ENCODE measurements at regions not wholly inside any gene's neighbourhood (a gene's known extent, or its start where the extent isn't known, plus 50 kb on each side); places are given as distances from the start of the nearest gene placed in this dataset.
A peak's percentile ranks its signal among the peaks of the same experiment; 100 is the strongest.
"Not testable (repeated sequence)": the region's sequence is repeated elsewhere in the genome, so short reads cannot be mapped to it uniquely, and the experiment has no call there.

DNA sequence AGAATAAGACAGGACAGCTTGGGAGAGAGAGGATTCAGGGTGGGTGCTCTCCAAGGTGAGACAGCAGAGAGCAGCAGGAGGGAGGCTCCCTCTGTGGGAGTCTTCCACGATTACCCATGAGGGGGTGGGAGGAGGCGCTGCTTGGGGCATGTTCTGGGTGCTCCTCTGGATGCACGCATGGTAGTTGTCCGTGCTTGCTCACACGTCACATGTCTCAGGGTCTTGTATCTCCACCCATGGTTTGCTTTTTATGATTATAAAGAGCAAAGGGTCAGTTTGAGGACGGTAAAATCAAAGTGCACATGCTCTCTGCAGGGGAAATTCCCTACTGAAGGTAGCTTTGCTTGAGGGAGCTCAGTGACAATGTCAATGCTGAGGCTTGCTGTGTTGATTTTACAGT is 338.4 kb downstream of the THBS2 start:
- H3K27me3 ChIP-seq (ENCODE audit: low read depth): no peaks in the 10 kb centered on the region
- no peak for DNase-seq (ENCODE audit: low spot score in 2 of 2)
- no peaks in the 10 kb centered on the region for H3K4me1 ChIP-seq
- H3K9me3 ChIP-seq: no peaks in the 10 kb centered on the region
- no peaks in the 10 kb centered on the region for H3K36me3 ChIP-seq (replicated peaks)
- in situ Hi-C loops (cut with MboI; ENCODE audit: low sequenced_read_pairs): no loop called here
- no peak overlapping the region for H3K4me3 ChIP-seq

DNA sequence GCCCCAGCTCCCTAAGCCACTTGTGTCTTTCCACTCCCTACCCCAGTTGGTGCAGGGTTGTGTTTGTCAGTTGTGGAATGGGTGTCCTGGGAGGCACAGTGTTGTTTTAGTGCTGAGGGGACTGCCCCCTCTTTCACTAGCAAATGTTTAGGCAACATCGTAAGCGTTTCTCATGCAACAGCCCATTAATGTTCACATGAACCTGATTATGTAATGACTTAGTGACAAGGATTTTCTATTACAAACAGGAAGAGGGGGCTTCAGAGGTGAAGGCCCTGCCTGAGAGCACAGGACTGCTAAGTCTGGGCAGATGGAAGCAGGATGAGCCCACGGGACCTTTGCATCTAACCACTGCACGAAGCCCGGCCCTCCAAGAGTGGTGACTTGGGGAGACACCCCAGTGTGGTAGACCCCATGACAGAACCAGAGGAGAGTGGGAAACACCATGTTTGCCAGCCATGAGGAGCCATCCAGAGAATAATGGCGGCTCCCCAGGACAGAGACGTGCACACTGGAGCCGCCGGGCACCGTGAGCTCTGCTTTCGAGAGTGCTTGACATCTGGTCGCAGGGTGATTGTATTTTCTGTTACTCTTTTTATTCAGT is 339.7 kb downstream of the THBS2 start:
- in situ Hi-C loops (cut with MboI; ENCODE audit: low sequenced_read_pairs): no loop called here
- no peaks in the 10 kb centered on the region for H3K36me3 ChIP-seq (replicated peaks)

DNA sequence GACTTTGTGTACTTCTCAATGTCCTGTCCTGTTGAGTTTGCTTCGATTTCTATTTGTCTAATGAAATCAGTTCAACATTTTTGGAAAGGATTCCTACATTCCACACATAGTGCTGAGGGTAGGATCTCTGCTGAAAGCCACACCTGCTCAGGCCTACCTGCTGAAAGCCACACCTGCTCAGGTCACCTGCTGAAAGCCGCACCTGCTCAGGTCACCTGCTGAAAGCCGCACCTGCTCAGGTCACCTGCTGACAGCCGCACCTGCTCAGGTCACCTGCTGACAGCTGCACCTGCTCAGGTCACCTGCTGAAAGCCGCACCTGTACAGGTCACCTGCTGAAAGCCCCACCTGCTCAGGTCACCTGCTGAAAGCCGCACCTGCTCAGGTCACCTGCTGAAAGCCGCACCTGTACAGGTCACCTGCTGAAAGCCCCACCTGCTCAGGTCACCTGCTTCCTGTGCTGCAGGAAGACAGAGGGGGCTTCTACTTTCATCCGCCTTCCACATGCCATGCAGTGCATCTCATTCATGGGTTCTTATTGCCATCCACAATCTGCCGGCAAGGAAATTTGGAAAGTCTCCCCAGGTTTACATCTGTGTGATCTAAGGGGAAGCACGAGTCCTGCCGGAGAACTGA is 340.3 kb downstream of the THBS2 start:
- H3K36me3 ChIP-seq (replicated peaks); H3K9me3 ChIP-seq; DNase-seq (ENCODE audit: low spot score in 2 of 2); H3K27me3 ChIP-seq (ENCODE audit: low read depth); H3K4me1 ChIP-seq; in situ Hi-C loops (cut with MboI; ENCODE audit: low sequenced_read_pairs); H3K4me3 ChIP-seq: not testable (repeated sequence)

More for the DNA sequence above, 339.7 kb downstream of the THBS2 start:
- no peak overlapping the region for H3K4me3 ChIP-seq
- DNase-seq (ENCODE audit: low spot score in 2 of 2): no peak
- H3K27me3 ChIP-seq (ENCODE audit: low read depth): no peaks in the 10 kb centered on the region
- no peaks in the 10 kb centered on the region for H3K9me3 ChIP-seq
- H3K4me1 ChIP-seq: no peaks in the 10 kb centered on the region

DNA sequence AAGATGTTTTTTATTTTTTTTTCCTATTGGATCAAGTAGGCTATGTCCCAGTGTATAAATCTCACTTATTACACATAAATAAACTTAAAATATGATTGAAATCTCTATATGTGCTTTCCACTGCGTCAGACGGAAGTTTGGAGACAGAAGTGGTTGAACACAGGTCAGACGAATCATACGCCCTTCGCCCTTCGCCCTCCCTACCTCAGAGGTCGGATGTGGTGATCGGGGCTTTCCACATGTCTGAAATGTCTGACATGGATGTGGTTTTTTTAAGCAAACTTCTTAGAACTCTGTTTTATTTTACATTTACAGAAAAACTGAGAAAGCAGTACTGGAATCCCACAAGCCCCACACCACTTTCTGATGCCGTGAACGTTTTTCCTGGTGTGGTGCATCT is 344.4 kb downstream of the THBS2 start:
- H3K27me3 ChIP-seq (ENCODE audit: low read depth): no peaks in the 10 kb centered on the region
- no peaks in the 10 kb centered on the region for H3K9me3 ChIP-seq
- H3K4me1 ChIP-seq: no peaks in the 10 kb centered on the region
- H3K36me3 ChIP-seq (replicated peaks): no peaks in the 10 kb centered on the region
- DNase-seq (ENCODE audit: low spot score in 2 of 2): no peak
- in situ Hi-C loops (cut with MboI; ENCODE audit: low sequenced_read_pairs): no loop called here
- H3K4me3 ChIP-seq: no peak overlapping the region

DNA sequence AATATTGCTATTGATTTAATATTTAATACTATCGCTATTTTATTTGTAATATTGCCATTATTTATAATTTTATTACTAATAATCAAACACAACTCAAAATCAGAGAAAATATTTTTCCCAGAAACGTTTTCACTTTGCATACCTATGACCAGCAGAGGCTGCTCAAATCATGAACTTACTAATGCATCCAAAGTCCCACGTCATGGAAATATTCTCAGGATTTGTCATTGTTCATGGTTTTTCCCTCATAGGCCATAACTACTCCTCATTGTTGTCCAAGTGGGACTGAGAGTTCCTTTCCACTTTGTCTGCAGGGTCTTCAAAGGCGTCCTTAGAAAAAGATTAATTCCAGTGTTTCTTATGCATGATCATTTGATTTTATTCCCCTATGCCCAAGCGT is 344.8 kb downstream of the THBS2 start:
- in situ Hi-C loops (cut with MboI; ENCODE audit: low sequenced_read_pairs): no loop called here
- Histone ChIP-seq H3K9me3 (no peaks in the 10 kb centered on the region), H3K27me3 (ENCODE audit: low read depth) (no peaks in the 10 kb centered on the region), H3K4me3 (no peak overlapping the region), H3K36me3 (replicated peaks) (no peaks in the 10 kb centered on the region), H3K4me1 (no peaks in the 10 kb centered on the region)
- no peak for DNase-seq (ENCODE audit: low spot score in 2 of 2)

DNA sequence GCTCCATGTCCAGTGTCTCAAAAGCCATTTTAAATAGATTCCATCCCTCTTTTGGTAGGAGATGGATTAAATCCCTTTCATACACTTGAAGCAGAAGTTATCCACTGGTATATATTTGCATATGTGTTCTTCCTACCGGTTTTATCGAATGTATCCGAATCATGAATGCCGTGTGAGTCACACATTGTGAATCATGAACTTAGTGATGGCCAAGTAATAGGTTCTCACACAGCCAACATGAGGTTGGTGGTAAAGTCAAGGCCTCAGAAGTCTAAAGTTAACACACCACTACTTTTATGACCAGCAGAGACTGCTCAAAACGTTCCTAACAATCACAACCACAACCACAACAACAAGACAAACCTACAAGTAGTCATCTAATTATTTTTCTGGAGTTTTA is 345.5 kb downstream of the THBS2 start:
- in situ Hi-C loops (cut with MboI; ENCODE audit: low sequenced_read_pairs): no loop called here
- no peak for DNase-seq (ENCODE audit: low spot score in 2 of 2)
- Histone ChIP-seq H3K36me3 (replicated peaks) (no peaks in the 10 kb centered on the region), H3K27me3 (ENCODE audit: low read depth) (no peaks in the 10 kb centered on the region), H3K4me3 (no peak overlapping the region), H3K4me1 (no peaks in the 10 kb centered on the region), H3K9me3 (no peaks in the 10 kb centered on the region)

DNA sequence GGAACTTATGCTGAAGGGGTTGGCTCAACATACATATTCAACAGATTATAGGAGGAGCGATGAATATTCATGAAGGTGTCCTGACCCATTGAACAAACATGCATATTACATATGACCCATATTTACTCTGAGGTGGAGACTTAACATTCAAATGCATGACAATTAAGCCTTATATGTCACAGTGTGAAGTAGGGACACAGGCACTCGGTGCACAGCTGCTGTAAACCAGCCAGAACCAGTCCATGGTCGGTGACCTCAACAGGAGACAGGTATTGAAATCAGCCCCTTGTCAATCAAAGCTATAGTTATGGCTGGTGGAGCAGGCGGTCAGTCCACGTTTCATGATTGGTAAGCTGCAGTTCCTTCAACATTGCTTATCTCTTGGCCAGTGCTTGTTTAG is 347.3 kb downstream of the THBS2 start:
- DNase-seq (ENCODE audit: low spot score in 2 of 2): no peak
- Histone ChIP-seq H3K4me1 (no peaks in the 10 kb centered on the region), H3K4me3 (no peak overlapping the region), H3K9me3 (no peaks in the 10 kb centered on the region), H3K36me3 (replicated peaks) (no peaks in the 10 kb centered on the region), H3K27me3 (ENCODE audit: low read depth) (no peaks in the 10 kb centered on the region)
- in situ Hi-C loops (cut with MboI; ENCODE audit: low sequenced_read_pairs): no loop called here

DNA sequence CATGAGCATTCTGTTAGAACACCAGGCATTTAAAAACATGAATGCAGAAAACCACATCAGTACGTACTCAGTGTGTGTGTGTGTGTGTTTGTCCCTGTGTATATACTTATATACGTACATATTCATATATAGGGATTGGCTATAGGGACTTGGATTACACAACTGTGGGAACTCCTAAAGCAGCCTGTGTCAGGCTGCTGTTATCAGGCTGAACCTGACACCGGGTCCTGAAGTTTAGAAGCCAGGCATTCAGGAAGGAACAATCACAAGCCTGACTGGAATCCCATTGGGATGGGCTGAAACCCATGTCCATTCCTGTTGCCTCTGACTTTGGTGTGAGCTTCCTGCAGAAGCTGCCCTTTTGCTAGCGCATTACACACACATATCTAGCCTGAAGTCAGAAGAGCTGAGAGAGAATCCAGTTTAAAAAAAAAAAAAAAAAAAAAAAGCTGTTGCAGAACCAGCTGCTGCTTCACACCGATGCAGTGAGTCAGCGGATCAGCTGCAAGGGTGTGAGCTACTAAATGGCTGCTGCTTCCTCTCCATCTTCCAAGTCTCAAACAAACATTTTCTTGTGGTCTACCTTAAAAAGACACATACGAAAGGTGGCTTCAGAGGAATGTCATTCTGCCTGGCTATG is 348.1 kb downstream of the THBS2 start:
- in situ Hi-C loops (cut with MboI; ENCODE audit: low sequenced_read_pairs): no loop called here
- Histone ChIP-seq H3K27me3 (ENCODE audit: low read depth) (no peaks in the 10 kb centered on the region), H3K4me3 (no peak overlapping the region), H3K36me3 (replicated peaks) (no peaks in the 10 kb centered on the region), H3K4me1 (no peaks in the 10 kb centered on the region), H3K9me3 (no peaks in the 10 kb centered on the region)
- DNase-seq (ENCODE audit: low spot score in 2 of 2): no peak

DNA sequence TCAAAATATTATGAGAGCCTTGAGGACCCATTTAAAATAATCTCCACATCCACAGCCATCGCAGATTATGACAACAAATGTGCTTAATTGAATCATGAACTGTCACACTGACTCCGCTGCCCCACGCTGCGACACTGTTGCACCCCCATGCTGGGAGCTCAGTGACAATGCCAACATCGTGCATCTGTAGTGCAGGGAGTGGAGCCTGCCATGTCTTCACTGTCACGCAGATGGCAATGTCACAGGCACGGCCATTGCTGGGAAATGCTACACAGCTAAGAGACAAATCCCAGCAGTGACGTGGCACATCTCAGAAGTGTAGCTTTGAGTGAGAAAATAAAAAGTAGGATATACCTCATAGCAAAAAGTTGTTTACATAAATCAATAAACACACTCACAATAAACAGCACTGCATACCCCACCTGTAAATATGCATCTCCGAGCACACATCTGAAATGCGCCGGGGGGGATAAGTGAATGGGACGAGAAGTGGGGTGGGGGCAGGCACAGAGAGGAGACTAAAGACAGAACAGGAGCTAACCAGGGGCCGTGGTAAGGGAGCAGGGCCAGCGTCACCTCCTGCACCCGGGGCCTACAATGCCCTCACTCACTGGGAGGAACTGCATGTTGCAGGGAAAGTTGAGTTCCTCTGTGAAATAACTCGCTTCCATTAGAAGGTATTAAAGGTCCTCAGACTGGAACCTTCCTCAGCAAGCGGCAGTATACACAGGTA is 349.9 kb downstream of the THBS2 start:
- Histone ChIP-seq H3K36me3 (replicated peaks) (no peaks in the 10 kb centered on the region), H3K4me3 (no peak overlapping the region), H3K9me3 (no peaks in the 10 kb centered on the region), H3K27me3 (ENCODE audit: low read depth) (no peaks in the 10 kb centered on the region), H3K4me1 (no peaks in the 10 kb centered on the region)
- no peak for DNase-seq (ENCODE audit: low spot score in 2 of 2)
- in situ Hi-C loops (cut with MboI; ENCODE audit: low sequenced_read_pairs): no loop called here

DNA sequence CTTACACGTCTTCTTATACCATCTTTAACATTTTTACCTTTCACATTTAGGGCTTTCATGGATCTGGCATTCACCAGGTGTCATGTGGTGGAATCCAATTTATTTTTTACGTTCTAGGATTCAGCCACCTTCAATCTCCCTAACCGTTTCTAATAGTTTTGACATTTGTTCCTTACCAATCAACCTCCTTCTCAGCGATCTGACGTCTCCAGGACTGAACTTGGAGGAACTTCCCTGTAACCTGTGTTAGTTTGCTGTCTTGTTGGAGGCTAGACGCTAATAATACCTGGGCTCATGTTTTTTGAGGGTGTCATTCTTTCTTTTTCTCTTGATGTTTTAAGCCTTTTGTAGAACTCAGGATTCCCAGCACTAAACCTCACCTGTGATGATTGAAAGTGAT is 351.6 kb downstream of the THBS2 start:
- in situ Hi-C loops (cut with MboI; ENCODE audit: low sequenced_read_pairs): no loop called here
- no peaks in the 10 kb centered on the region for H3K4me1 ChIP-seq
- no peaks in the 10 kb centered on the region for H3K36me3 ChIP-seq (replicated peaks)
- no peak overlapping the region for H3K4me3 ChIP-seq
- H3K9me3 ChIP-seq: no peaks in the 10 kb centered on the region
- no peak for DNase-seq (ENCODE audit: low spot score in 2 of 2)
- H3K27me3 ChIP-seq (ENCODE audit: low read depth): no peaks in the 10 kb centered on the region

DNA sequence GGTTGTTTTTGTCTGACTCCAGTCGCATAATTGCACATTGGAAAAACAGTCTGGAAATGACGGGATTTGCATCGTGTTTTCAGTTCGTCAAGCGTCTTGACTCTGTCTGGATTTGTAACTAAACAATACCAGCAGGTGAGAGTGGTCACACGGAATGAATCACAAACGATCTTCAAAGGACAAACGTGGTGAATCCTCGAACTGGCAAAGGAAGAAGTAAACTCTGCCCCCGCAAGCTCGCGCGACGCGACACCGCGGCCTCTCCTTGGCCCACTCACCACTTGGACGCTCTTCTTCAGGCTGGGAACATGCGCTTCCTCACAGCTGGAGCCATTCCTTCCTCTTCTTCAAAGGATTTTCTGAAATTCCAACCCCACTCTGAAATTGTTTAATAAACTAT is 352.6 kb downstream of the THBS2 start:
- no peaks in the 10 kb centered on the region for H3K9me3 ChIP-seq
- no peak overlapping the region for H3K4me3 ChIP-seq
- no peaks in the 10 kb centered on the region for H3K27me3 ChIP-seq (ENCODE audit: low read depth)
- H3K4me1 ChIP-seq: no peaks in the 10 kb centered on the region
- DNase-seq (ENCODE audit: low spot score in 2 of 2): no peak
- in situ Hi-C loops (cut with MboI; ENCODE audit: low sequenced_read_pairs): no loop called here
- H3K36me3 ChIP-seq (replicated peaks): no peaks in the 10 kb centered on the region

DNA sequence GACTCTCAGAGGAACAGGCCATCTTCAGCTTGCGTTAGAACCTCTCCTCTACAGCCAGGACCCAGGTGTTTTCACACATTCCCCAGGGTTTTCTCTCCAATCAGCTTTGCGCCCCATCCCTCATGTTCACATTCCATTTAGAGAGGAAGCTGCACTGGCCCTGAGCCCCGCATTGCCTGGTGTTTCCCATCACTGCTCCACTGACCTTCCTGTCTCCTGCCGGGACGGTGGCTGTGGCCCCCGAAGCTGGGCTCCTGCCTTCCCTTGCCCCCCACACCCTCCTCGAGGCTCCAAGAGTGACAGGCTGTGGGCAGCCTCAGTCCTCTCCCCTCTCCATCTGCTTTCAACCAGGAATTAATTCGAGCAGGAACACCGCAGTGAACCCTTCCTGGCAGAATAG is 357.3 kb downstream of the THBS2 start:
- in situ Hi-C loops (cut with MboI; ENCODE audit: low sequenced_read_pairs): loop anchor here (25.0 kb wide), 1 partner anchor 534 kb away; no protein-coding TSS in a partner anchor
- no peaks in the 10 kb centered on the region for H3K9me3 ChIP-seq
- H3K36me3 ChIP-seq (replicated peaks): no peaks in the 10 kb centered on the region
- H3K4me1 ChIP-seq: no peaks in the 10 kb centered on the region
- H3K4me3 ChIP-seq: no peak overlapping the region
- DNase-seq (ENCODE audit: low spot score in 2 of 2): no peak
- H3K27me3 ChIP-seq (ENCODE audit: low read depth): no peaks in the 10 kb centered on the region

DNA sequence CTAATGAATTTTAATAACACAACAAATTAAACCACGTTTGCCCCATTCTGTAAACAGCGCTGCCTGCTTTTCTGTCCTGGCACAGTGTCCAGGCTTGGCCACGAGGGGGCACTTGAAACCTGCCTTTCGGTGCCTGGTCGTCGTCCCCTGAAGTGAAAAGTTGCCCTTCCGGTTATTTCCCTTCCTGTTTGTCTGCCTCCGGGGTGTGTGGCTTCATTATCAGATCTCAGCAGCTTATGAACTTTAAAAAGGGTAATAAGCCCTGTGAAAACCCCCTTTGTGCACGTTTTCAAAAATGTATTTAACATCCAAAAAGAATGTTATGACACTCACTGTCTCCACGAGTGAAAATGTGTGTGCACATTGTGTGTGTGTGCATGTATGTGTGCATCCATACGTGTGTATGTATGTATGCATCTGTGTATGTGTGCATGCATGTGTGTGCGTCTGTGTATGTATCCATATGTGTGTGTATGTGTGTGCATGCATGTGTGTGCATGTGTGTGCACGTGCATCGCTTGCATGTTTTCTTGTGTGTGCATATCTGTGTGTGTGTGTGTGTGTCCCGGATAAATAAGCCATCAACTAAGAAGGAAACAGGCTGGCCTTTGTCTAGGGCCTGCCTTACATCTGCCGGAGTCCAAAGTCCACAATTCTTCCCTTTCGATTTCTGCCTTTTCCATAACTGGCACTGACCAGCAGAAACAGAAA is 358.4 kb downstream of the THBS2 start:
- H3K27me3 ChIP-seq (ENCODE audit: low read depth): no peaks in the 10 kb centered on the region
- H3K4me3 ChIP-seq: no peak overlapping the region
- in situ Hi-C loops (cut with MboI; ENCODE audit: low sequenced_read_pairs): loop anchor here (25.0 kb wide), 1 partner anchor 533 kb away; no protein-coding TSS in a partner anchor
- no peaks in the 10 kb centered on the region for H3K4me1 ChIP-seq
- DNase-seq (ENCODE audit: low spot score in 2 of 2): peak; percentile 71 to 86
- H3K9me3 ChIP-seq: no peaks in the 10 kb centered on the region
- no peaks in the 10 kb centered on the region for H3K36me3 ChIP-seq (replicated peaks)

Data from HAP-1 (cell line).